Liver (tissue), 7 donors: ENCODE measurements at regions not wholly inside any gene's neighbourhood (a gene's known extent, or its start where the extent isn't known, plus 50 kb on each side); places are given as distances from the start of the nearest gene placed in this dataset.

Experiments
- DNase-seq: peaks from one replicate; pipeline ENCODE4 v3.0.0-alpha.2; 2017; ENCODE audit warnings: low spot score
- H3K27ac ChIP-seq, 2 donors: one replicate each; pipeline ENCODE4 v1.7.0; 2013; ENCODE audit warnings: inconsistent platforms in 2 of 2, low read length in 2 of 2, control low read depth in 1 of 2, low read depth in 1 of 2, mild to moderate bottlenecking in 1 of 2
- H3K27me3 ChIP-seq, 4 donors: one replicate each; pipeline versions ENCODE4 v1.6.1 to v1.7.0; 2013; ENCODE audit warnings: low read length in 3 of 4, inconsistent platforms in 1 of 4, mild to moderate bottlenecking in 1 of 4, moderate library complexity in 1 of 4; ENCODE audit not compliant: control insufficient read depth in 4 of 4, insufficient read depth in 4 of 4
- H3K36me3 ChIP-seq, 4 donors: one replicate each; pipeline versions ENCODE4 v1.6.1 to v1.7.0; 2013; ENCODE audit warnings: low read length in 3 of 4, mild to moderate bottlenecking in 3 of 4, low read depth in 1 of 4, moderate library complexity in 1 of 4; ENCODE audit not compliant: control insufficient read depth in 4 of 4, insufficient read depth in 3 of 4
- H3K4me1 ChIP-seq, 4 donors: one replicate each; pipeline versions ENCODE4 v1.6.1 to v1.7.0; 2013; ENCODE audit warnings: low read length in 3 of 4, mild to moderate bottlenecking in 3 of 4, moderate library complexity in 1 of 4; ENCODE audit not compliant: control insufficient read depth in 4 of 4, insufficient read depth in 4 of 4
- H3K4me3 ChIP-seq, 3 donors: one replicate each; pipeline versions ENCODE4 v1.6.1 to v1.7.0; 2013; ENCODE audit warnings: low read length in 3 of 3, control low read depth in 1 of 3, low read depth in 1 of 3, mild to moderate bottlenecking in 1 of 3
- H3K9ac ChIP-seq, 2 donors: one replicate each; pipeline ENCODE4 v1.7.0; 2013; ENCODE audit warnings: low read length in 2 of 2, mild to moderate bottlenecking in 2 of 2, moderate library complexity in 2 of 2, control low read depth in 1 of 2, low read depth in 1 of 2
- H3K9me3 ChIP-seq, 4 donors: one replicate each; pipeline versions ENCODE4 v1.6.1 to v1.7.0; 2013; ENCODE audit warnings: low read length in 3 of 4; ENCODE audit not compliant: control insufficient read depth in 4 of 4
- EGR1 ChIP-seq, 2 donors: IDR thresholded peaks; 2 replicates each; pipeline ENCODE4 v1.6.1; 2016 to 2018; ENCODE audit warnings: antibody characterized with exemption in 2 of 2, low read depth in 2 of 2
- FOXA1 ChIP-seq: IDR thresholded peaks from 2 replicates; pipeline ENCODE4 v1.6.1; 2016; ENCODE audit warnings: antibody characterized with exemption
- FOXA2 ChIP-seq: IDR thresholded peaks from 2 replicates; pipeline ENCODE4 v1.6.1; 2016; ENCODE audit warnings: antibody characterized with exemption
- GABPA ChIP-seq, 2 donors: IDR thresholded peaks in 1 of 2; conservative IDR thresholded peaks in 1 of 2; 2 replicates each; pipeline ENCODE4 v1.6.1; 2016; ENCODE audit warnings: antibody characterized with exemption in 2 of 2, mild to moderate bottlenecking in 1 of 2, moderate library complexity in 1 of 2
- HNF4A ChIP-seq, 2 donors: conservative IDR thresholded peaks; 2 replicates each; pipeline ENCODE4 v1.6.1; 2016; ENCODE audit warnings: antibody characterized with exemption in 2 of 2, mild to moderate bottlenecking in 2 of 2
- HNF4G ChIP-seq: IDR thresholded peaks from 2 replicates; pipeline ENCODE4 v1.6.1; 2016; ENCODE audit warnings: antibody characterized with exemption
- JUND ChIP-seq, 2 donors: IDR thresholded peaks; 2 replicates each; pipeline ENCODE4 v1.6.1; 2016; ENCODE audit warnings: antibody characterized with exemption in 2 of 2
- NR2F2 ChIP-seq: IDR thresholded peaks from 2 replicates; pipeline ENCODE4 v1.6.1; 2016; ENCODE audit warnings: antibody characterized with exemption
- RXRA ChIP-seq, 2 donors: IDR thresholded peaks; 2 replicates each; pipeline ENCODE4 v1.6.1; 2017 to 2018; ENCODE audit warnings: antibody characterized with exemption in 2 of 2, mild to moderate bottlenecking in 1 of 2
- SP1 ChIP-seq: IDR thresholded peaks from 2 replicates; pipeline ENCODE4 v1.6.1; 2018; ENCODE audit warnings: antibody characterized with exemption, mild to moderate bottlenecking
- TAF1 ChIP-seq: conservative IDR thresholded peaks from 2 replicates; pipeline ENCODE4 v1.6.1; 2016; ENCODE audit warnings: antibody characterized with exemption, mild to moderate bottlenecking
- whole genome bisulfite sequencing: extraction: QIAGEN DNeasy Blood & Tissue Kit; methylation state at CpG from one replicate; pipeline ENCODE4 v1.1.7; 2013; 5-methylcytosine and 5-hydroxymethylcytosine counted together
- TF ChIP-seq, protein P1 (sequence below): IDR thresholded peaks from 2 replicates; pipeline ENCODE4 v1.6.1; 2016; ENCODE audit warnings: antibody characterized with exemption
- TF ChIP-seq, protein P2 (sequence below): IDR thresholded peaks from 2 replicates; pipeline ENCODE4 v1.6.1; 2016; ENCODE audit warnings: antibody characterized with exemption, mild to moderate bottlenecking
- TF ChIP-seq, protein P3 (sequence below): IDR thresholded peaks from 2 replicates; pipeline ENCODE4 v1.6.1; 2016; ENCODE audit warnings: antibody characterized with exemption
- donor health status: healthy.
- donor health status: healthy.
- donor health status: healthy.
- donor health status: healthy.

DNA sequence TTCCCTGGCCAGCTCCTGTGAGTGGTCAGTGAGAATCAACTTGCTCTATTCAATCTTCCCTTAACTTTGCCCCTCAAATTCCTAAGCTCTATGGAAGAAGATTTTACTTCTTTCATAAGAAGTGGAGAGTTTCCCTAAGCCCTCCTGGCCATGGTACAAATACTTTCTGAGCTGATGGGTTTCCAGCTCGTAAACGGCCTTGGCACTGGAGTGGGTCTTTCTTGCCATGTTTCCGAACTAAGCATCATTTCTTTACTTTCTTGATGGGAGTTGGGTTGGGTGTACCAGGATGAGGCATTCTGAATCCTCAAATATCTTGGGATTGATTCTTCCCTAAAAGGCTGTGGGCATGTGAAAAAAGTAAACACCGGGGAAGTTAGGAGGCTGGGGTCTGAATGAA is 72.5 kb downstream of the ACKR3 start:
- TF ChIP-seq TAF1: no peak
- TF ChIP-seq FOXA2: no peak
- no peak for TF ChIP-seq NR2F2
- no peak for TF ChIP-seq GABPA (IDR thresholded peaks at IDR 0.05 in 1 of 2, conservative IDR thresholded peaks at IDR 0.05 in 1 of 2)
- TF ChIP-seq, protein P1, sequence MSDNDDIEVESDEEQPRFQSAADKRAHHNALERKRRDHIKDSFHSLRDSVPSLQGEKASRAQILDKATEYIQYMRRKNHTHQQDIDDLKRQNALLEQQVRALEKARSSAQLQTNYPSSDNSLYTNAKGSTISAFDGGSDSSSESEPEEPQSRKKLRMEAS: no peak
- TF ChIP-seq HNF4G: no peak
- TF ChIP-seq, protein P2, sequence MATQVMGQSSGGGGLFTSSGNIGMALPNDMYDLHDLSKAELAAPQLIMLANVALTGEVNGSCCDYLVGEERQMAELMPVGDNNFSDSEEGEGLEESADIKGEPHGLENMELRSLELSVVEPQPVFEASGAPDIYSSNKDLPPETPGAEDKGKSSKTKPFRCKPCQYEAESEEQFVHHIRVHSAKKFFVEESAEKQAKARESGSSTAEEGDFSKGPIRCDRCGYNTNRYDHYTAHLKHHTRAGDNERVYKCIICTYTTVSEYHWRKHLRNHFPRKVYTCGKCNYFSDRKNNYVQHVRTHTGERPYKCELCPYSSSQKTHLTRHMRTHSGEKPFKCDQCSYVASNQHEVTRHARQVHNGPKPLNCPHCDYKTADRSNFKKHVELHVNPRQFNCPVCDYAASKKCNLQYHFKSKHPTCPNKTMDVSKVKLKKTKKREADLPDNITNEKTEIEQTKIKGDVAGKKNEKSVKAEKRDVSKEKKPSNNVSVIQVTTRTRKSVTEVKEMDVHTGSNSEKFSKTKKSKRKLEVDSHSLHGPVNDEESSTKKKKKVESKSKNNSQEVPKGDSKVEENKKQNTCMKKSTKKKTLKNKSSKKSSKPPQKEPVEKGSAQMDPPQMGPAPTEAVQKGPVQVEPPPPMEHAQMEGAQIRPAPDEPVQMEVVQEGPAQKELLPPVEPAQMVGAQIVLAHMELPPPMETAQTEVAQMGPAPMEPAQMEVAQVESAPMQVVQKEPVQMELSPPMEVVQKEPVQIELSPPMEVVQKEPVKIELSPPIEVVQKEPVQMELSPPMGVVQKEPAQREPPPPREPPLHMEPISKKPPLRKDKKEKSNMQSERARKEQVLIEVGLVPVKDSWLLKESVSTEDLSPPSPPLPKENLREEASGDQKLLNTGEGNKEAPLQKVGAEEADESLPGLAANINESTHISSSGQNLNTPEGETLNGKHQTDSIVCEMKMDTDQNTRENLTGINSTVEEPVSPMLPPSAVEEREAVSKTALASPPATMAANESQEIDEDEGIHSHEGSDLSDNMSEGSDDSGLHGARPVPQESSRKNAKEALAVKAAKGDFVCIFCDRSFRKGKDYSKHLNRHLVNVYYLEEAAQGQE: no peak
- no peak for TF ChIP-seq JUND (IDR thresholded peaks at IDR 0.05)
- TF ChIP-seq FOXA1: no peak
- no peak for TF ChIP-seq EGR1 (IDR thresholded peaks at IDR 0.05; ENCODE audit: low read depth in 2 of 2)
- TF ChIP-seq HNF4A (conservative IDR thresholded peaks at IDR 0.05): no peak

DNA sequence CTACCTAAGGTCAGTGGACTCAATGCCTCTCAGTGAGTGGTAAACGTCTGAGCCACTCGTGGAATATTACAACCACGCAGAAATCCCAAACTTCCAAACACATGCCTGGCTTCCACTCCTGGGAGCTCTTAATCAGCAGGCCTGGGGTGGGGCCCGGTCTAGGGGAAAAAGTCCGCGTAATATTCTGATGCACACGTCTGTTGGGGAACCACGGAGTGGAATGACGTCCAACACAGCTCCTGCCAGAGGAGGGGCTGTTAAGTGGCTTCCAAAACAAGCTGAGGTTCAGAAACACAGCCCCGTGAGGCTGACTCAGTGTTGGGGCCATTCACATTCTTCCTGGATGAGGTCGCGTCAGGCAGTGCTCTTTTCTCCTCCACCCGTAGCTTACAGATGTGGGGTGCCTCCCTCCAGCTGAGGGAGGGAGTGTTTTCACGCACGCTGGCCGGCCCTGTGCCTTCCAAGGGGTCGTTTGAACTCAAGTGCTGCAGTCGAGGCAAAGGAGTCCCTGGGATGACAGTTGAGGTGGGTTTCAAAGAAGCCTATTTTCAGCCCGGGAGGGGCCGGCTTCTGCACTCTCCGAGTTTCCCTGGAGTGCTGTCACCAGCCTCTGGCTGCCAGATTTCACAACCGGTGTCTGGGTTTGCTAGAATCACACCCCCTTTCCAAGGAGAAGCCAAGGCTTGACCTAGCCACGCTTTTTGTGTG is 73.1 kb downstream of the ACKR3 start:
- no peak overlapping the region for H3K27ac ChIP-seq
- no peak overlapping the region for H3K9ac ChIP-seq
- DNase-seq: no peak
- TF ChIP-seq SP1 (peak; percentile 9), EGR1 (IDR thresholded peaks at IDR 0.05; ENCODE audit: low read depth in 2 of 2) (no peak), JUND (IDR thresholded peaks at IDR 0.05) (no peak), RXRA (IDR thresholded peaks at IDR 0.05) (peak in 1 of 2 donors; percentile 40)
- TF ChIP-seq, protein P3, sequence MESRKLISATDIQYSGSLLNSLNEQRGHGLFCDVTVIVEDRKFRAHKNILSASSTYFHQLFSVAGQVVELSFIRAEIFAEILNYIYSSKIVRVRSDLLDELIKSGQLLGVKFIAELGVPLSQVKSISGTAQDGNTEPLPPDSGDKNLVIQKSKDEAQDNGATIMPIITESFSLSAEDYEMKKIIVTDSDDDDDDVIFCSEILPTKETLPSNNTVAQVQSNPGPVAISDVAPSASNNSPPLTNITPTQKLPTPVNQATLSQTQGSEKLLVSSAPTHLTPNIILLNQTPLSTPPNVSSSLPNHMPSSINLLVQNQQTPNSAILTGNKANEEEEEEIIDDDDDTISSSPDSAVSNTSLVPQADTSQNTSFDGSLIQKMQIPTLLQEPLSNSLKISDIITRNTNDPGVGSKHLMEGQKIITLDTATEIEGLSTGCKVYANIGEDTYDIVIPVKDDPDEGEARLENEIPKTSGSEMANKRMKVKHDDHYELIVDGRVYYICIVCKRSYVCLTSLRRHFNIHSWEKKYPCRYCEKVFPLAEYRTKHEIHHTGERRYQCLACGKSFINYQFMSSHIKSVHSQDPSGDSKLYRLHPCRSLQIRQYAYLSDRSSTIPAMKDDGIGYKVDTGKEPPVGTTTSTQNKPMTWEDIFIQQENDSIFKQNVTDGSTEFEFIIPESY: no peak
- no peaks in the 10 kb centered on the region for H3K36me3 ChIP-seq
- H3K4me1 ChIP-seq: no peaks in the 10 kb centered on the region
- no peak overlapping the region for H3K4me3 ChIP-seq
- WGBS: 69% methylated on average over 23 of the region's 23 CpGs
- no peaks in the 10 kb centered on the region for H3K27me3 ChIP-seq
- peaks cover 6 to 28% (median 15%) of the 10 kb centered on the region in 4 donors for H3K9me3 ChIP-seq

More for the DNA sequence above, 72.5 kb downstream of the ACKR3 start:
- Histone ChIP-seq H3K36me3 (no peaks in the 10 kb centered on the region), H3K27me3 (no peaks in the 10 kb centered on the region), H3K27ac (no peak overlapping the region), H3K9ac (no peak overlapping the region), H3K4me3 (no peak overlapping the region), H3K4me1 (no peaks in the 10 kb centered on the region), H3K9me3 (peaks cover 6 to 28% (median 15%) of the 10 kb centered on the region in 4 donors)
- 80% methylated on average over 4 of the region's 4 CpGs for WGBS
- no peak for DNase-seq
